Keratinocyte (primary cell): ENCODE measurements at regions not wholly inside any gene's neighbourhood (a gene's known extent, or its start where the extent isn't known, plus 50 kb on each side); places are given as distances from the start of the nearest gene placed in this dataset.
"Not testable (repeated sequence)": the region's sequence is repeated elsewhere in the genome, so short reads cannot be mapped to it uniquely, and the experiment has no call there.

ENCODE experiments used
- DNase-seq: peaks from one replicate; pipeline ENCODE4 v3.0.0-alpha.2; 2011; ENCODE audit warnings: low read depth, missing footprints, low spot score
- FAIRE-seq: peaks from 2 replicates; lab custom pipeline; 2011; peaks lifted over from hg19 to GRCh38; lab: Jason Lieb, UNC
- H2AFZ ChIP-seq: 2 replicates; pipeline ENCODE4 v1.6.0; 2012; ENCODE audit warnings: low read length, control low read depth, inconsistent platforms; ENCODE audit not compliant: control insufficient read depth
- H3K27ac ChIP-seq: 2 replicates; pipeline ENCODE4 v1.5.1; 2011; ENCODE audit warnings: low read length; ENCODE audit not compliant: control insufficient read depth, insufficient read depth
- H3K27me3 ChIP-seq: 3 replicates; pipeline ENCODE4 v1.6.0; 2011; ENCODE audit warnings: low read length; ENCODE audit not compliant: control insufficient read depth, insufficient read depth; ENCODE audit errors: extremely low read depth
- H3K36me3 ChIP-seq, 2 experiments: 2 replicates in 1 of 2; 3 replicates in 1 of 2; pipeline ENCODE4 v1.5.1; 2011; ENCODE audit warnings: low read length in 2 of 2, mild to moderate bottlenecking in 1 of 2; ENCODE audit not compliant: control insufficient read depth in 2 of 2, insufficient read depth in 2 of 2; ENCODE audit errors: extremely low read depth in 1 of 2
- H3K4me1 ChIP-seq: 3 replicates; pipeline ENCODE4 v1.5.1; 2011; ENCODE audit warnings: low read length; ENCODE audit not compliant: control insufficient read depth, insufficient read depth; ENCODE audit errors: extremely low read depth
- H3K4me2 ChIP-seq: 3 replicates; pipeline ENCODE4 v1.6.0; 2011; ENCODE audit warnings: low read depth, low read length; ENCODE audit not compliant: control insufficient read depth, insufficient read depth; ENCODE audit errors: extremely low read depth
- H3K4me3 ChIP-seq, 3 experiments: fragments of 200-600 bp in 1 of 3; sonication (generic) in 1 of 3; 2 replicates in 2 of 3; 3 replicates in 1 of 3; pipeline ENCODE4 v1.5.1; 2011 to 2016; ENCODE audit warnings: low read length in 3 of 3, mild to moderate bottlenecking in 3 of 3, control low read depth in 2 of 3, inconsistent platforms in 1 of 3, low read depth in 1 of 3, mixed read lengths in 1 of 3, mixed run types in 1 of 3, moderate library complexity in 1 of 3; ENCODE audit not compliant: control insufficient read depth in 2 of 3, insufficient read depth in 2 of 3; ENCODE audit errors: extremely low read depth in 1 of 3
- H3K79me2 ChIP-seq: 2 replicates; pipeline ENCODE4 v1.6.0; 2012; ENCODE audit warnings: low read length; ENCODE audit not compliant: control insufficient read depth, insufficient read depth
- H3K9ac ChIP-seq: 3 replicates; pipeline ENCODE4 v1.6.0; 2011; ENCODE audit warnings: low read length; ENCODE audit not compliant: control insufficient read depth, insufficient read depth; ENCODE audit errors: extremely low read depth
- H3K9me1 ChIP-seq: 3 replicates; pipeline ENCODE4 v1.6.0; 2011; ENCODE audit warnings: low read length; ENCODE audit not compliant: control insufficient read depth, insufficient read depth; ENCODE audit errors: extremely low read depth
- H3K9me3 ChIP-seq: 2 replicates; pipeline ENCODE4 v1.5.1; 2012; ENCODE audit warnings: low read depth, low read length; ENCODE audit not compliant: control insufficient read depth
- H4K20me1 ChIP-seq: 3 replicates; pipeline ENCODE4 v1.6.0; 2011; ENCODE audit warnings: low read length; ENCODE audit not compliant: control insufficient read depth, insufficient read depth; ENCODE audit errors: extremely low read depth
- EZH2 ChIP-seq: IDR thresholded peaks from one replicate; pipeline ENCODE4 v1.6.1; 2012; ENCODE audit warnings: inconsistent platforms, mild to moderate bottlenecking, low read length, moderate library complexity
- dilution Hi-C: fragments of 300-500 bp; cut with MboI; formaldehyde crosslinking; loops from one replicate; pipeline ENCODE4 v1.7.0; 2020; ENCODE audit warnings: low sequenced_read_pairs; ENCODE audit not compliant: extremely low pct_ligation_motif_present
- TF ChIP-seq, protein P1 (sequence below), 3 experiments: IDR thresholded peaks in 1 of 3; conservative IDR thresholded peaks in 1 of 3; optimal IDR thresholded peaks in 1 of 3; 2 replicates in 2 of 3; 3 replicates in 1 of 3; pipeline versions ENCODE3 to v1.5.1; 2011; ENCODE audit warnings: low read length in 3 of 3, mild to moderate bottlenecking in 3 of 3, moderate library complexity in 2 of 3, control low read depth in 1 of 3, inconsistent platforms in 1 of 3; ENCODE audit not compliant: insufficient read depth in 2 of 3; ENCODE audit errors: extremely low read depth in 1 of 3

DNA sequence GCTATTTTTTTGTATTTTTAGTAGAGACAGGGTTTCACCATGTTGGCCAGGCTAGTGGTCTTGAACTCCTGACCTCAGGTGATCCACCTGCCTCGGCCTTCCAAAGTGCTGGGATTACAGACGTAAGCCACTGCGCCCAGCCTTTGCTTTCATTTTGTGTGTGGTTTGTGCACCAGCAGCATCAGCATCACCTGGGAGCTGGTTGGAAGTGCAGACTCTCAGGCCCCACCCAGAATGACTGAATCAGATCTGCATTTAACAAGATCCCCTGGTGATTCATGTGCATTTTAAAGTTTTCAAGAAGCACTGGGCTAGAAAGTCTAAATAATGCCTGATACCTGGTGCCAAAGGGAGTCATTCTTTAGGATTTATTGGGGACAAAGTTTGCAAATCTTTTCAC lies 73.4 kb upstream of the BNIP2 start:
- Histone ChIP-seq H3K36me3 (no peaks in the 10 kb centered on the region), H3K27ac (no peak overlapping the region), H3K4me3 (no peak overlapping the region), H4K20me1 (no peaks in the 10 kb centered on the region), H3K79me2 (no peaks in the 10 kb centered on the region), H3K27me3 (peaks cover 13% of the 10 kb centered on the region), H3K4me1 (no peaks in the 10 kb centered on the region), H3K9ac (no peak overlapping the region), H2AFZ (no peak overlapping the region), H3K9me1 (no peaks in the 10 kb centered on the region), H3K4me2 (no peak overlapping the region), H3K9me3 (no peaks in the 10 kb centered on the region)
- dilution Hi-C loops, result no loop called here
- no peak for DNase-seq
- no peak for TF ChIP-seq EZH2
- TF ChIP-seq, protein P1, sequence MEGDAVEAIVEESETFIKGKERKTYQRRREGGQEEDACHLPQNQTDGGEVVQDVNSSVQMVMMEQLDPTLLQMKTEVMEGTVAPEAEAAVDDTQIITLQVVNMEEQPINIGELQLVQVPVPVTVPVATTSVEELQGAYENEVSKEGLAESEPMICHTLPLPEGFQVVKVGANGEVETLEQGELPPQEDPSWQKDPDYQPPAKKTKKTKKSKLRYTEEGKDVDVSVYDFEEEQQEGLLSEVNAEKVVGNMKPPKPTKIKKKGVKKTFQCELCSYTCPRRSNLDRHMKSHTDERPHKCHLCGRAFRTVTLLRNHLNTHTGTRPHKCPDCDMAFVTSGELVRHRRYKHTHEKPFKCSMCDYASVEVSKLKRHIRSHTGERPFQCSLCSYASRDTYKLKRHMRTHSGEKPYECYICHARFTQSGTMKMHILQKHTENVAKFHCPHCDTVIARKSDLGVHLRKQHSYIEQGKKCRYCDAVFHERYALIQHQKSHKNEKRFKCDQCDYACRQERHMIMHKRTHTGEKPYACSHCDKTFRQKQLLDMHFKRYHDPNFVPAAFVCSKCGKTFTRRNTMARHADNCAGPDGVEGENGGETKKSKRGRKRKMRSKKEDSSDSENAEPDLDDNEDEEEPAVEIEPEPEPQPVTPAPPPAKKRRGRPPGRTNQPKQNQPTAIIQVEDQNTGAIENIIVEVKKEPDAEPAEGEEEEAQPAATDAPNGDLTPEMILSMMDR (optimal IDR thresholded peaks at IDR 0.05 in 1 of 3, IDR thresholded peaks at IDR 0.05 in 1 of 3, conservative IDR thresholded peaks at IDR 0.05 in 1 of 3; ENCODE audit: extremely low read depth in 1 of 3, insufficient read depth in 2 of 3, low read length in 3 of 3), result no peak
- FAIRE-seq, result no peak

DNA sequence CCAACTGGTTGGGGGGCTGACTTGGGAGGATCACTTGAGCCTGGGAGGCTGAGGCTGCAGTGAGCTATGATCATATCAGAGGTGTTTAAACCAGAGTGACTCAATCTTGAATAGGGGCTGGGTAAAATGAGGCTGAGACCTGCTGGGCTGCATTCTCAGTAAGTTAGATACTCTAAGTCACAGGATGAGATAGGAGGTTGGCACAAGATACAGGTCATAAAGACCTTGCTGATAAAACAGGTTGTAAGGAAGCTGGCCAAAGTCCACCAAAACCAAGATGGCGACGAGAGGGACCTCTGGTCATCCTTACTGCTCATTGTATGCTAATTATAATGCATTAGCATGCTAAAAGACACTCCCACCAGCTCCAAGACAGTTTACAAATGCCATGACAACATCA lies 71.1 kb upstream of the BNIP2 start:
- H3K9me3 ChIP-seq, H3K9ac ChIP-seq, H3K79me2 ChIP-seq, FAIRE-seq, H3K4me3 ChIP-seq, H2AFZ ChIP-seq, DNase-seq, H3K4me1 ChIP-seq, H4K20me1 ChIP-seq, H3K4me2 ChIP-seq, dilution Hi-C loops, H3K9me1 ChIP-seq, H3K36me3 ChIP-seq, H3K27ac ChIP-seq: not testable (repeated sequence)
- H3K27me3 ChIP-seq, result peaks cover 14% of the 10 kb centered on the region
